Vagina (tissue), 2 donors: ENCODE measurements at regions not wholly inside any gene's neighbourhood (a gene's known extent, or its start where the extent isn't known, plus 50 kb on each side); places are given as distances from the start of the nearest gene placed in this dataset.

Experiments
- DNase-seq, 2 donors: peaks; one replicate each; pipeline ENCODE4 v3.0.0-alpha.2; 2017; ENCODE audit errors: extremely low spot score in 2 of 2
- H3K27ac ChIP-seq: fragments of 200-600 bp; sonication (generic); one replicate; pipeline ENCODE4 v1.5.1; 2019
- H3K27me3 ChIP-seq: fragments of 200-600 bp; sonication (generic); one replicate; pipeline ENCODE4 v1.5.1; 2019
- H3K36me3 ChIP-seq, 2 donors: fragments of 200-600 bp; sonication (generic); one replicate each; pipeline ENCODE4 v1.5.1; 2017 to 2019
- H3K4me1 ChIP-seq: fragments of 200-600 bp; sonication (generic); one replicate; pipeline ENCODE4 v1.5.1; 2019
- H3K4me3 ChIP-seq, 2 donors: fragments of 200-600 bp; sonication (generic); 1 replicate in 1 of 2; 2 replicates in 1 of 2; pipeline ENCODE4 v1.5.1; 2016 to 2019
- H3K9me3 ChIP-seq: fragments of 200-600 bp; sonication (generic); one replicate; pipeline ENCODE4 v1.5.1; 2019
- POLR2A ChIP-seq, 2 donors: fragments of 450-650 bp; IDR thresholded peaks; one replicate each; pipeline ENCODE4 v1.6.1; 2017; ENCODE audit warnings: antibody characterized with exemption in 2 of 2, mild to moderate bottlenecking in 2 of 2, moderate library complexity in 2 of 2
- POLR2AphosphoS5 ChIP-seq, 2 donors: sonication (generic); formaldehyde crosslinking; IDR thresholded peaks; one replicate each; pipeline ENCODE4 v1.9.0; 2017; ENCODE audit warnings: antibody characterized with exemption in 2 of 2, mild to moderate bottlenecking in 2 of 2, low read depth in 1 of 2; ENCODE audit not compliant: insufficient read depth in 1 of 2
- intact Hi-C: fragments of 100-400 bp; cut with DNase I; formaldehyde crosslinking; loops from one replicate; pipeline ENCODE4 v1.15.1; 2023
- TF ChIP-seq, protein P1 (sequence below), 3 experiments: fragments of 450-650 bp in 2 of 3; fragments of 200-600 bp in 1 of 3; sonication (generic) in 1 of 3; IDR thresholded peaks; one replicate each; pipeline ENCODE4 v1.5.1; 2017 to 2019; ENCODE audit warnings: antibody characterized with exemption in 3 of 3, mild to moderate bottlenecking in 2 of 3, moderate library complexity in 2 of 3

DNA sequence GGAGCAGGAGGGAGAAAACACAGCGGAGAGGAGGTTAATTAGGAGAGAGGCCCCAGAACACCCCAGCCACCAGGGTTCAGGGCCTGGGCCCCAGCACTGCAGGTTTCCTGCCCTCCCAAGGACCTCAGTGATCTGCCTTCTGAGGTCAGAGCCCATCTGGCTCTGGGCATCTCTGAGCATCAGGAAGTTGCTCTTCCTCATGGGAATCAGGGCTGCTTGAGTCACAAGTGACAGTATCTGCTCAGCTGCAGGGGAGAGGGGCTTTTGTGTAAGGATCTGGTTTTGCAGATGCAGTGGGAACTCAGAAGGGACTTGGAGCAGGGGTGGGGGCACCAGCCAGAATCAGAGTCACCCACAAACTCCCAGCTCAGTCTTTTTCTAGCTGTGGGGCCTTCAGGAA, 472.1 kb downstream of the PTPRU start:
- H3K36me3 ChIP-seq, result no peaks in the 10 kb centered on the region
- no peak for DNase-seq
- H3K9me3 ChIP-seq, result no peaks in the 10 kb centered on the region
- H3K27ac ChIP-seq, result peak overlapping the region; percentile 47
- peaks cover 23% of the 10 kb centered on the region for H3K4me1 ChIP-seq
- no peak overlapping the region for H3K4me3 ChIP-seq
- intact Hi-C loops, result no loop called here
- no peaks in the 10 kb centered on the region for H3K27me3 ChIP-seq
- TF ChIP-seq, protein P1, sequence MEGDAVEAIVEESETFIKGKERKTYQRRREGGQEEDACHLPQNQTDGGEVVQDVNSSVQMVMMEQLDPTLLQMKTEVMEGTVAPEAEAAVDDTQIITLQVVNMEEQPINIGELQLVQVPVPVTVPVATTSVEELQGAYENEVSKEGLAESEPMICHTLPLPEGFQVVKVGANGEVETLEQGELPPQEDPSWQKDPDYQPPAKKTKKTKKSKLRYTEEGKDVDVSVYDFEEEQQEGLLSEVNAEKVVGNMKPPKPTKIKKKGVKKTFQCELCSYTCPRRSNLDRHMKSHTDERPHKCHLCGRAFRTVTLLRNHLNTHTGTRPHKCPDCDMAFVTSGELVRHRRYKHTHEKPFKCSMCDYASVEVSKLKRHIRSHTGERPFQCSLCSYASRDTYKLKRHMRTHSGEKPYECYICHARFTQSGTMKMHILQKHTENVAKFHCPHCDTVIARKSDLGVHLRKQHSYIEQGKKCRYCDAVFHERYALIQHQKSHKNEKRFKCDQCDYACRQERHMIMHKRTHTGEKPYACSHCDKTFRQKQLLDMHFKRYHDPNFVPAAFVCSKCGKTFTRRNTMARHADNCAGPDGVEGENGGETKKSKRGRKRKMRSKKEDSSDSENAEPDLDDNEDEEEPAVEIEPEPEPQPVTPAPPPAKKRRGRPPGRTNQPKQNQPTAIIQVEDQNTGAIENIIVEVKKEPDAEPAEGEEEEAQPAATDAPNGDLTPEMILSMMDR (IDR thresholded peaks at IDR 0.05), result no peak
- TF ChIP-seq POLR2AphosphoS5 (IDR thresholded peaks at IDR 0.05; ENCODE audit: insufficient read depth in 1 of 2, low read depth in 1 of 2) (no peak), POLR2A (IDR thresholded peaks at IDR 0.05) (no peak)

DNA sequence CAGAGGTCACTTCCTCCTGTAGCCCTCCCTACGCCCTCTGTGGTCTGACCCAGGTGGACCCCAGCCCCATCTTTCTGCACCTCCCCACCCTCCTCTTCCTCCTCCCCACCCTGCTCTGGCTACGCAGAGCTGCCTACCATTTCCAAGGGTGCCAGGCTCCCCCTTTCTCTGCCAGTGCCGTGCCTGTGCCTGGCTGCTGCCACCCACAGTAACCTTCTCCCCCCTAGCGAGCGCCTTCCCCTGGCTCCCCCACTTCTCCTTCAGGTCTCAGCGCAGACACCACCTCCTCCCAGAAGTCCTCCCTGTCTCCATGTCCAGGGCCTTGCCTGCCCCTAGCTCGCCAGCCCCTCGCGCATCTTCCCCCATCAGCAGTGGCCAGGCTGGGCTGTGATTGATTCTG, 471.5 kb downstream of the PTPRU start:
- no peak for DNase-seq
- Histone ChIP-seq H3K4me3 (no peak overlapping the region), H3K9me3 (no peaks in the 10 kb centered on the region), H3K27ac (no peak overlapping the region), H3K27me3 (no peaks in the 10 kb centered on the region), H3K4me1 (peaks cover 23% of the 10 kb centered on the region), H3K36me3 (no peaks in the 10 kb centered on the region)
- TF ChIP-seq, protein P1 (IDR thresholded peaks at IDR 0.05), result no peak
- TF ChIP-seq POLR2A (IDR thresholded peaks at IDR 0.05) (no peak), POLR2AphosphoS5 (IDR thresholded peaks at IDR 0.05; ENCODE audit: insufficient read depth in 1 of 2, low read depth in 1 of 2) (no peak)
- intact Hi-C loops, result no loop called here

DNA sequence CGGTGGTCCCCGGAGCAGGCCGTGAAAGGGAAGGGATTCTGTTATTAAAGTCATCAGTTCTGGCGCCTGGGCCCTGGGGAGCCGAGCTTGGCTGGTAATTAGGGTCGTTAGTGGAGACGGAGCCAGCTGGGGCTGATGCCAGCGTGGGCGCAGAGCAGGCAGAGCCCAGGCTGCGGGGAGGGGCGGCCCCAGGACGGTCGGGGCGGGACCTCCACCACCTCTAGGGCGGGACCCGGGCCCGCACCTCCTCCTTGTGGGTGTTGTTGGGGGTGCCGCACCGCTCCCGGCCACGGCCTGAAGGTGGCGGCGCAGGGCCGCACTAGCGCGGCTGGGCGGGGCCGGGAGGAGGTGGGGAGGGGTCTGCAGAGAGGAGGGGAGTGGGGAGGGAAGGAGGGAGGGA, 470.6 kb downstream of the PTPRU start:
- no peak for DNase-seq
- no peak for TF ChIP-seq POLR2AphosphoS5 (IDR thresholded peaks at IDR 0.05; ENCODE audit: insufficient read depth in 1 of 2, low read depth in 1 of 2)
- TF ChIP-seq, protein P1 (IDR thresholded peaks at IDR 0.05), result peak in 1 of 3 experiments; percentile 8
- Histone ChIP-seq H3K36me3 (no peaks in the 10 kb centered on the region), H3K27ac (no peak overlapping the region), H3K9me3 (no peaks in the 10 kb centered on the region), H3K4me3 (no peak overlapping the region), H3K4me1 (peaks cover 23% of the 10 kb centered on the region), H3K27me3 (no peaks in the 10 kb centered on the region)
- intact Hi-C loops, result no loop called here

DNA sequence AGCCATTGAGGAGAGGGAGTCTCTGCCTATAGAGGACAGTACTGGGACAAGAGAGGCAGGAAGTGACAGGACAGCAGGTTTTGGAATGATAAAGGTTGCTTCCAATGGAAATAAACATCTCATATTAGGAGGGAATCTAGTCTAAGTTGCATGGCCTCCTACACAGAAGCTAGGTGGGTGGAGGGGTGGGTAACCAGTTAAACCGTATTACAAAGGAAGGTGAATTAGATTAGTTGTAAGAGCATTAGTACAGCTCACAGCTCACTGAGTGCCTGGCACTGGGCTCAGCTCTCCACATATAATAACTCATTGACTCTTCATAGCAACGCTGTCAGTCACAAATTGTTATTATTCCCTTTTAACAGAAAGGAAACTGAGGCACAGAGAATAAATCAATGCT, 468.1 kb downstream of the PTPRU start:
- Histone ChIP-seq H3K4me1 (peaks cover 13% of the 10 kb centered on the region), H3K27me3 (no peaks in the 10 kb centered on the region), H3K9me3 (no peaks in the 10 kb centered on the region), H3K4me3 (no peak overlapping the region), H3K27ac (no peak overlapping the region), H3K36me3 (no peaks in the 10 kb centered on the region)
- intact Hi-C loops, result no loop called here
- DNase-seq, result no peak
- TF ChIP-seq POLR2AphosphoS5 (IDR thresholded peaks at IDR 0.05; ENCODE audit: insufficient read depth in 1 of 2, low read depth in 1 of 2) (no peak), POLR2A (IDR thresholded peaks at IDR 0.05) (no peak)
- TF ChIP-seq, protein P1 (IDR thresholded peaks at IDR 0.05), result no peak

DNA sequence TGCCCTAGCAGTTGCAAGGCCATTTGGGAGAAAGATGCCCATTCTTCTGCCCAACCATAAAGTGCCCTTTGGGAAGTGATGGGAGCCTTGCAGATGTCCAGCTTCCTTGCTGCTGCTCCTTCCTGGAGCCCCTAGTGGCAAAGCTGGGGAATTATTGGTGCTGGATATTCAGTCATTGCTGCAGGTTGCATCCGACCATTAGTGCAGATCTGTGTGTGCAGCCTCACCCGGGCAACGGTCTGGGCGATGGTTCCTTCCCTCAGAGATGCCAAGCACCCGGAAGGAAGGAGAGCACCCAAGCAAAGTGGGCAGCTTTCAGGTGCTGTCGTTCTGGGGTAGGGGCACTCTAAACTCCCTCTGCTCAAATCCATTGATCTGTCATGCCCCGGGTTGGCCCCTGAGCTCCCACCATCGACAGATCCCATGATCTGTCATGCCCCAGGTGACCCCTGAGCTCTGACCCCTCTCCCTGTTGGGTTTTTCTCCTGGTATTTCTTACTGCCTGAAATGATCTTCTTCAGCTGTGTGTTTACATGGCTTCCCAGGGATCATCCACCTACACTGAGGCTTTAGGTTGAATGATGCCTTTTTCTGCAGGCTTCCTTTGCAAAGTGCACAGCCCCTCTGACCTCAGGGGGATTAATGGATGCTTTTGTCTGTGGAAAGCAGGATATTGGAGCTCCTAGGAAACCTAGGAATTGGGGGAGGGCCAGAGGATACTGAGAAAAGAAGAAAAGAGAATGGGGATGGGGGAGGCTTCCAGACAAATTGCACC, 467.5 kb downstream of the PTPRU start:
- intact Hi-C loops, result no loop called here
- TF ChIP-seq POLR2A (IDR thresholded peaks at IDR 0.05) (no peak), POLR2AphosphoS5 (IDR thresholded peaks at IDR 0.05; ENCODE audit: insufficient read depth in 1 of 2, low read depth in 1 of 2) (no peak)
- TF ChIP-seq, protein P1 (IDR thresholded peaks at IDR 0.05), result peak in 1 of 3 experiments; percentile 41
- DNase-seq, result no peak
- Histone ChIP-seq H3K27me3 (no peaks in the 10 kb centered on the region), H3K27ac (no peak overlapping the region), H3K36me3 (no peaks in the 10 kb centered on the region), H3K4me1 (peaks cover 7% of the 10 kb centered on the region), H3K9me3 (no peaks in the 10 kb centered on the region), H3K4me3 (no peak overlapping the region)
